HUES48 (cell line): ENCODE measurements at regions not wholly inside any gene's neighbourhood (a gene's known extent, or its start where the extent isn't known, plus 50 kb on each side); places are given as distances from the start of the nearest gene placed in this dataset.

Experiments used
- H3K27ac ChIP-seq: one replicate; pipeline ENCODE4 v1.7.0; 2013; ENCODE audit warnings: low read depth, low read length, inconsistent platforms
- H3K27me3 ChIP-seq: 2 replicates; pipeline ENCODE4 v1.6.1; 2013; ENCODE audit warnings: mild to moderate bottlenecking, low read length; ENCODE audit not compliant: control insufficient read depth, insufficient read depth
- H3K36me3 ChIP-seq: 2 replicates; pipeline ENCODE4 v1.6.1; 2013; ENCODE audit warnings: low read length; ENCODE audit not compliant: control insufficient read depth, insufficient read depth
- H3K4me1 ChIP-seq: 2 replicates; pipeline ENCODE4 v1.6.1; 2013; ENCODE audit warnings: mild to moderate bottlenecking, low read length; ENCODE audit not compliant: control insufficient read depth, insufficient read depth
- H3K4me3 ChIP-seq: 2 replicates; pipeline ENCODE4 v1.5.1; 2013; ENCODE audit warnings: mild to moderate bottlenecking, low read depth, low read length
- H3K9ac ChIP-seq: 2 replicates; pipeline ENCODE4 v1.6.1; 2013; ENCODE audit warnings: mild to moderate bottlenecking, low read depth, low read length, moderate library complexity
- H3K9me3 ChIP-seq: 2 replicates; pipeline ENCODE4 v1.6.1; 2013; ENCODE audit warnings: low read length; ENCODE audit not compliant: control insufficient read depth, insufficient read depth

DNA sequence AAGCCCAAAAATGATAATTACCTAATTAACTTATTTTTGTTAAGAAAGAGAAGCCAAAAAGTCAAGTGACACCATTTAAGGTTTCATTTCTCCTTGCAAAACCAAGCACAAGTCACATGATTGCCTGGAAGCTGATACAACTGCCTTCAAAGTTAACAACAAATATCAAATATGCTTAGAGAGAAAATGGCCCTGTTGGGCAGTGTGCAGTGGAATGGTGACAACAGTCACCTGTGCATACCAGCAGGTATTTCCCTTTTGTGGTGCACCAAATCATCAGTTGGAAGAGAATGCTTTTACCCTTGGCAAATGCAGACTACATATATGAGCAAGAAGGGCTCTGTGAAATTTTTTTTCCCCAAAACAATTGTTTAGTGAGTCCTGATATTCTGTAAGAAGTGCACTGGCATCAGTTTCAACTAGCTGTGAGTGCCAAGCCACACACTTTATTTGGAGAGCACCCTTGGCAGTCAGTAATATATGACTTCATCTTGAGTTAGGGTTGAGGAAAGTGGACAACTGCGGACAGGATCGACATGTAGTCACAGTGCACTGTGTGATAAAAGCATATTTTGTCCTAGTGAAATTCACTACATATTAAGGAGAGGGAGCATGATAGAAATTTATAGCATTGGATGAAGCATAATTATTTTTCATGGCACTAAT, 74.9 kb upstream of the DOCK10 start:
- Histone ChIP-seq H3K36me3 (no peaks in the 10 kb centered on the region), H3K4me3 (no peak overlapping the region), H3K9me3 (no peaks in the 10 kb centered on the region), H3K27me3 (no peaks in the 10 kb centered on the region), H3K4me1 (peaks cover 16% of the 10 kb centered on the region; the same call in 1 of the 2 replicates), H3K27ac (no peak overlapping the region), H3K9ac (no peak overlapping the region)

DNA sequence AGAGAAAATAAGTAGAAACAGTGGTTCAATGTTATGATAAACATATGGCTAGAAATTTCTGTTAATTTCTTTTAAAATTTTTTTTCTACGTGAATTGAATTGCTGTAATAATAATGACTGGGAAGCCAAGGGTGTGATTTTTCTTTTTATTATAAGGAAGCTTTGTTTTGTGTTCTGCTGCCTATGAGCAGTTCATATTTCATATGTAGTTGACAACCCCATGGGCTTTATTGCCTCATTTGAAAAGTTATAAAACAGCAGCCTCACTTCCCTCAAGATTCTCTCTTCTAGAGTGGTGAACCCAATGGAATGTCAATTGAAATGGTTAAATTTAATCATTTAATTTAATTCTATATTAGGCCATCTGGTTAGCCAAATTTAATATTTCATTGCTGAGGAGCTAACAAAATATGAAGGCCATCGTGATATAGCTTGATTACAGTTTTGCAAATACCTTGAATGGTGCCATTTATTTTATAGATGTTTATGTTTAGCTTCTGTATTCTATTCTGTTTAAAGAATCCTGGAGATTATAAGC, 72.6 kb upstream of the DOCK10 start:
- Histone ChIP-seq H3K27ac (no peak overlapping the region), H3K9ac (no peak overlapping the region), H3K9me3 (no peaks in the 10 kb centered on the region), H3K36me3 (no peaks in the 10 kb centered on the region), H3K27me3 (no peaks in the 10 kb centered on the region), H3K4me3 (no peak overlapping the region), H3K4me1 (peaks cover 9% of the 10 kb centered on the region; the same call in 1 of the 2 replicates)

DNA sequence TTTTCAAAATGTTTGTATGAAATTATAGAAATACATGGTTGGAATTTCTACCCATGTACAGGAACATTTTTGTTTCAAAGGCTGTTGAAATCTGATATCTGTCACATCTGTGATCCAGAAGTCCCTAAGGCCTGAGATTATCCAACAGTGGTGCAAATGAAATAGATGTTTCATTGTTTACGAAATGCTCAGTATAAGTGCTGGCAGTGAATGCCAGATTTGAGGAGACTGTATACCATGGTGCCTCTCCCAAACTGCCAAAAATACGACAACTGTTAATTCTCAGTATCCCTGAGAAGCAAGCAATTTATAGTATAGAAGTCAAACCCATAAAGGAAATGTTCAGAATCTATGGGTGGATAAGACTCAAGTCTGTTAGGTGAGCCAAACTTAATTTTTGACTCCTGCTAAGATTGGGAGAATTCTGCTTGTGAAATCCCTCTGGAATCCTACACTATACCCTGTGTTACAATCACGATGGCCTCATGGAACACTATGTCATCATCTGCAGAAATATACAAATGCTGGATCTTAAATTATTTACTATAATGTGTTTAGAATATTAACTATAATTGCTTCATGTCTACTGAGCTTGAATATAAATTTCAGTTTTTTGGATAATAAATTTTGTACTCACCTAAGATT, 71.2 kb upstream of the DOCK10 start:
- no peaks in the 10 kb centered on the region for H3K9me3 ChIP-seq
- H3K9ac ChIP-seq: no peak overlapping the region
- H3K27ac ChIP-seq: no peak overlapping the region
- H3K4me3 ChIP-seq: no peak overlapping the region
- no peaks in the 10 kb centered on the region for H3K27me3 ChIP-seq
- 0 out of 2 replicates have a peak, but pooled peaks cover 4% of the 10 kb centered on the region for H3K4me1 ChIP-seq
- no peaks in the 10 kb centered on the region for H3K36me3 ChIP-seq

DNA sequence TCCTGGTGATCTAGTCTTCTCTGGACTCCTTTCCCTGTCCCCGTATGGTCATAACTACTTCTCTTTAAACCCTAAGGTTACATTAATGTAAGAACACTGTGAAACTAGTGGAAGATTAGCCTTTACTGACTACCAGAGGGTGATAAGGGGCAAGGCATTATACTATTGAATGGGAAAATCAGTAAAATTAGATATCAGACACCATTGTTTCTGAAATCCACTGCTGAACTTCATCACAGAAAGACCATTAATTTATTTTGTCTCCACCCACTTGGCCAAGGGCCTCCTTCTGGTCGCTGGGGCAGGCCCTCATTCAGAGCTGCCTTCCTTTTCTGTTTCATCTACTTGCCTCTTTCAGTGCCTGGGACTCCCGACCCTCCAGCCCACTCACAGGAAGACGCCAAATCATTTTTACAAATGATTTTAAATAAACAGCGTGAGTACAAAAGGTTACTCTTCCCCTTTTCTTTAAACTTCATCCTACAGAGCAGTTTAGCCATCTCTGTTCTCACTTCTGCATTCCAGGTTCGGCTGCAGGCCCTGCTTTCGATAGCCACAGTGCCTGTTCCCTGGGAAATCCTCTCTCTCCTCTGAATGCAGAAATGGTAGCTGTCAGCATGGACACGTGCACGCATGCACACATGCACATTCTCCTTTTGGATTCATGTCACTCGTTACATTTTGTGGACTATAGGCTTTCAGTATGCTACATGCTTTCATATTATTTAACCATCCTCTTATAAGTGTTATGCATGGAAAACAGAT, 70.3 kb upstream of the DOCK10 start:
- Histone ChIP-seq H3K4me1 (0 out of 2 replicates have a peak, but pooled peaks cover 4% of the 10 kb centered on the region), H3K27ac (no peak overlapping the region), H3K4me3 (no peak overlapping the region), H3K36me3 (no peaks in the 10 kb centered on the region), H3K9me3 (no peaks in the 10 kb centered on the region), H3K9ac (no peak overlapping the region), H3K27me3 (no peaks in the 10 kb centered on the region)

DNA sequence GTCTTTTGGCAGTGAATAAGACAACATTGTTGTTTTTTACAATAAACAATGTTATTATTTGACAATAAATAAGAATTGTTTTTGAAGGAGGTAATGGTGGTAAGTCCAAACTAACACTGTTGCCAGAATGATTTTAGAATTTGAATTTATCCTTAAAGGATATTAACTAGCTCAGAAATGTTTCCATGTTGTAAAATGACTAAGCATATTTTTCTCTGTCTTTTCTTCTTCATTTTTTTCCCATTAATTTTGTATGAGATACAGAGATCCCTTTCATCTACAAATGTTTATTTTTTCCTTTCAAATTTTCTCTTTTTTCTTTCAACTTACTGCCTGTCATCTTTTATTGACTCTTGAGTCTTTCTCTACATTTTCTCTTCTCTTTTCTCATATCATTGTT, 66.5 kb upstream of the DOCK10 start:
- no peak overlapping the region for H3K27ac ChIP-seq
- H3K9me3 ChIP-seq: no peaks in the 10 kb centered on the region
- no peak overlapping the region for H3K9ac ChIP-seq
- no peaks in the 10 kb centered on the region for H3K36me3 ChIP-seq
- no peak overlapping the region for H3K4me3 ChIP-seq
- H3K4me1 ChIP-seq: 0 out of 2 replicates have a peak, but pooled peaks cover 2% of the 10 kb centered on the region
- no peaks in the 10 kb centered on the region for H3K27me3 ChIP-seq

DNA sequence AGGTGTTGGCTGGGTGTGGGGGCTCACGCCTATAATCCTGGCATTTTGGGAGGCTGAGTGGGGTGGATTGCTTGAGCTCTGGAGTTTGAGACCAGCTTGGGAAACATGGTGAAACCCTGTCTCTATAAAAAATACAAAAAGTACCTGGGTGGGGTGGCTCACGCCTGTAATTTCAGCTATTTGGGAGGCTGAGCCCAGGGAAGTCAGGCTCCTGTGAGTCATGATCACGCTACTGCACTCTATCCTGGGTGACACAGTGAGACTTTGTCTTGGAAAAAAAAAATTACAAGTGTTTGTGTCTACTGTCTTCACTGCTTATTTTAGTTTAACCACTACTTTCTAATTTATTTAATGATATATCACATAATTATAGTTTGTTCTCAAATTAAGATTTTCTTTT, 62.7 kb upstream of the DOCK10 start:
- Histone ChIP-seq H3K4me1 (peaks cover 21% of the 10 kb centered on the region; the same call in 1 of the 2 replicates), H3K9ac (no peak overlapping the region), H3K27me3 (no peaks in the 10 kb centered on the region), H3K4me3 (no peak overlapping the region), H3K27ac (no peak overlapping the region), H3K9me3 (no peaks in the 10 kb centered on the region), H3K36me3 (no peaks in the 10 kb centered on the region)

DNA sequence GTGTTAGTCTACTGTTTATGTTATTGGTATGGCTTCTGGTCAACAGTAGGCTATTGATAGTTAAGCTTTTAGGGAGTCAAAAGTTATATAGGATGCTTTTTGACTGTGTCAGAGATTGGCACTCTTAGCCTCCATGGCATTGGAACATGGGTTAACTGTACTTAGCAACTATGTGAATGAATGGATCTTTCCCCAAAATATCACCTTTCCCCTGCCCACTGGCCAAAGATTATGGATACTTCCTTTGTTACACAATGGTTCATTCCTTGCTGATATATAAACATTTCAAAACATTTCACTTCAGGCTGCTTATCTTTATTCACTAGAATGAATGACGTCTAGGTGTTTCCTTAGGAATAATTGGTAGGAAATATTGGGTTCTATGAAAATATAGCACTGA, 62.1 kb upstream of the DOCK10 start:
- H3K27ac ChIP-seq: no peak overlapping the region
- no peaks in the 10 kb centered on the region for H3K27me3 ChIP-seq
- no peak overlapping the region for H3K4me3 ChIP-seq
- peaks cover 22% of the 10 kb centered on the region; the same call in 1 of the 2 replicates for H3K4me1 ChIP-seq
- H3K9ac ChIP-seq: no peak overlapping the region
- no peaks in the 10 kb centered on the region for H3K36me3 ChIP-seq
- H3K9me3 ChIP-seq: no peaks in the 10 kb centered on the region

DNA sequence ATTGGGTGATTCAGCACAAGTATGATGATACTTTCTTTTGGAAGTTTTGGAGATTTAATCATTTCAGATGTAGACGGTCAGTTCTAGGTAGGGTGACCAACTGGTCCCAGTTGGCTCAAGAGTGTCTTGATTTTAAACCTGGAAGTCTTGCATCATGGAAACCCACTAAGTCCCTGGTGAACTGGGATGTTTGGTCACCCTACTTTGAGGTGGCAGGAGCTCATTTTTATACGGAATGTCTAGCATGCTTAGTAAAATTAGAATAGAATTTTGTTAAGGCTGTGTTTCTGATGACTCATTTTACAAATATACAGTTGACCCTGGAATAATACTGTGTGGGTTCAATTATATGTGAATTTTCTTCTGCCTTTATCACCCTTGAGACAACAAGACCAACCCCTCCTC, 61.5 kb upstream of the DOCK10 start:
- H3K9me3 ChIP-seq: no peaks in the 10 kb centered on the region
- no peak overlapping the region for H3K9ac ChIP-seq
- H3K36me3 ChIP-seq: no peaks in the 10 kb centered on the region
- peaks cover 22% of the 10 kb centered on the region; the same call in 1 of the 2 replicates for H3K4me1 ChIP-seq
- H3K27me3 ChIP-seq: no peaks in the 10 kb centered on the region
- H3K27ac ChIP-seq: no peak overlapping the region
- H3K4me3 ChIP-seq: no peak overlapping the region

DNA sequence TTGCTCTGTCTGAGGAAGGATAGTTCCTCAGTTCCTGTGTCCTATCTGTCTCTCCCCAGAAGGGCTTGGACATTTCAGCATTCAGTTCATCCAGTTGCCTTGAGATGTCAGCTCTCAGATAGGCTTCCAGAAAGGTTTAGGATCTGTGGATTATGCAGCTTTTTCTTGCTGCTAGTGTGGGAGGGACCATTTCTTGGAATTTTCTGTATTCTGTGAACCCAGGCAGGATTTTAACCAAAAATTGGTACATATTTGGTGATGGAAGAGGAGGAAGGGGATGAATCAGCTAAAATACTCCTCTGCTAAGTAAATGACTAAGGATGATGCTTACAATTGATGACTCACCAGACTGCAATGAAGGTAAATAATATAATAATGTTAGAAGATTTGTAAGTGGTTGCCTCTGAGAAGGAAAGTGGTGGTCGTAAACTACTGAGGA, 58.6 kb upstream of the DOCK10 start:
- H3K4me3 ChIP-seq: no peak overlapping the region
- H3K36me3 ChIP-seq: no peaks in the 10 kb centered on the region
- no peak overlapping the region for H3K9ac ChIP-seq
- H3K4me1 ChIP-seq: peaks cover 22% of the 10 kb centered on the region; the same call in 1 of the 2 replicates
- H3K9me3 ChIP-seq: no peaks in the 10 kb centered on the region
- H3K27me3 ChIP-seq: no peaks in the 10 kb centered on the region
- peak overlapping the region; percentile 45 for H3K27ac ChIP-seq

DNA sequence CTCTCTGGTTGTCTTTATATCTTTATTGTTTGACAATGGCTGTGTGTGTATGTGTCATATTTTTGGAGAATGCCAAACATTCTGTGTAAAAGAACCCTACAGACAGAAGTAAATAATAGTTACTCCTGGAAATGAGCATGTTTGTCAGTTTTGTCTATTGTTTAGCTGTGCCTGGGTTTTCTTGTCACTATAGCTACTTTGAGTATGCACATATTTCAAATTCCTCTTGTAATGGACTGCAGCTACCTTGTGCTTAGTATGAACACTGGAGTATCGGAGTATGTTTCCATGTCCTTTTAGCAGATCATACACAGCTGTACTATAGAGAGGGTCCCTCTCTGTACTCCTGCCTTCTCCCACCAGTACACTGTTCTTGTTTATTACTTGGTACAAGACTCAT, 58.0 kb upstream of the DOCK10 start:
- Histone ChIP-seq H3K36me3 (no peaks in the 10 kb centered on the region), H3K27me3 (no peaks in the 10 kb centered on the region), H3K9me3 (no peaks in the 10 kb centered on the region), H3K4me1 (peaks cover 22% of the 10 kb centered on the region; the same call in 1 of the 2 replicates), H3K4me3 (no peak overlapping the region), H3K9ac (no peak overlapping the region), H3K27ac (peak overlapping the region; percentile 45)
